K562 (cell line): ENCODE measurements at regions not wholly inside any gene's neighbourhood (a gene's known extent, or its start where the extent isn't known, plus 50 kb on each side); places are given as distances from the start of the nearest gene placed in this dataset.

Experiments
- ARID3A ChIP-seq: IDR thresholded peaks from 2 replicates; pipeline ENCODE4 v1.6.1; 2012; ENCODE audit warnings: low read depth, low read length, improper control_type of control experiment, borderline replicate concordance
- BDP1 ChIP-seq: IDR thresholded peaks from 3 replicates; pipeline ENCODE4 v1.6.1; 2011; ENCODE audit not compliant: insufficient read length, insufficient read depth
- CEBPG ChIP-seq, 3 experiments: fragments of 200-800 bp in 1 of 3; sonication (Bioruptor generic) in 1 of 3; sonication (generic) in 1 of 3; formaldehyde crosslinking in 1 of 3; IDR thresholded peaks in 2 of 3; conservative IDR thresholded peaks in 1 of 3; 2 replicates each; pipeline versions ENCODE4 v1.6.1 to v1.8.0; 2016 to 2022; ENCODE audit warnings: missing compliant biosample characterization in 2 of 3, missing genetic modification characterization in 2 of 3, mild to moderate bottlenecking in 1 of 3, missing genetic modification reagents in 1 of 3
- CHD4 ChIP-seq: fragments of 200-600 bp; sonication (generic); IDR thresholded peaks from 3 replicates; pipeline ENCODE4 v1.6.1; 2012; ENCODE audit warnings: low read depth, mild to moderate bottlenecking, mixed read lengths, low read length, inconsistent platforms; ENCODE audit not compliant: insufficient read depth, insufficient replicate concordance, poor library complexity, severe bottlenecking
- GMEB1 ChIP-seq: fragments of 250-450 bp; sonication (Bioruptor Pico); IDR thresholded peaks from 2 replicates; pipeline ENCODE4 v1.4.0; 2020; ENCODE audit warnings: mild to moderate bottlenecking
- IRF1 ChIP-seq: sonication (generic); formaldehyde crosslinking; IDR thresholded peaks from 2 replicates; pipeline ENCODE4 v1.8.0; 2022; ENCODE audit warnings: missing genetic modification reagents, mild to moderate bottlenecking, borderline replicate concordance
- KLF10 ChIP-seq: fragments of 250-450 bp; sonication (Bioruptor Pico); IDR thresholded peaks from 2 replicates; pipeline ENCODE4 v1.6.1; 2021; ENCODE audit warnings: matching md5 sums
- POLR2AphosphoS5 ChIP-seq: IDR thresholded peaks from 2 replicates; pipeline ENCODE4 v1.6.1; 2011; ENCODE audit warnings: mild to moderate bottlenecking, low read depth, low read length, moderate library complexity; ENCODE audit not compliant: control insufficient read depth, insufficient read depth
- RAD21 ChIP-seq, 2 experiments: fragments of 250-450 bp in 1 of 2; fragments of 450-650 bp in 1 of 2; sonication (Bioruptor Pico) in 1 of 2; formaldehyde crosslinking in 1 of 2; IDR thresholded peaks in 1 of 2; conservative IDR thresholded peaks in 1 of 2; 2 replicates each; pipeline versions ENCODE4 v1.4.0 to v1.8.0; 2020 to 2022; ENCODE audit warnings: mild to moderate bottlenecking in 2 of 2, moderate library complexity in 1 of 2
- ZBTB9 ChIP-seq: fragments of 450-650 bp; formaldehyde crosslinking; IDR thresholded peaks from 2 replicates; pipeline ENCODE4 v1.4.0; 2020; ENCODE audit warnings: mild to moderate bottlenecking, moderate library complexity
- ZNF398 ChIP-seq: fragments of 250-450 bp; sonication (Bioruptor Pico); IDR thresholded peaks from 2 replicates; pipeline ENCODE4 v1.8.0; 2021; ENCODE audit warnings: moderate library complexity, mild to moderate bottlenecking, inconsistent platforms

GRCh38 chr17:22453181-22453580, 760.9 kb downstream of the KCNJ18 start:
- TF ChIP-seq POLR2AphosphoS5 (no peak), ZBTB9 (CRISPR knock-in tag) (no peak), RAD21 (CRISPR knock-in tag; conservative IDR thresholded peaks at IDR 0.05 in 1 of 2, IDR thresholded peaks at IDR 0.05 in 1 of 2) (no peak), ZNF398 (CRISPR knock-in tag) (no peak), GMEB1 (CRISPR knock-in tag) (no peak), ARID3A (no peak), BDP1 (no peak), IRF1 (CRISPR knock-in tag) (no peak), KLF10 (no peak), CEBPG (CRISPR knock-in tag; IDR thresholded peaks at IDR 0.05) (no peak), CEBPG (tag; conservative IDR thresholded peaks at IDR 0.05 in 1 of 2, IDR thresholded peaks at IDR 0.05 in 1 of 2) (no peak), CHD4 (no peak)
